HS-27A (cell line): ENCODE measurements at regions not wholly inside any gene's neighbourhood (a gene's known extent, or its start where the extent isn't known, plus 50 kb on each side); places are given as distances from the start of the nearest gene placed in this dataset.

ENCODE experiments used
- DNase-seq: peaks from one replicate; pipeline ENCODE4 v3.0.0-alpha.2; 2012; ENCODE audit warnings: low read depth, missing footprints

GRCh38 chr3:104849070-104849469 is 517.6 kb upstream of the ALCAM start:
- DNase-seq = no peak

- DNase-seq = no peak
Measured at GRCh38 chr3:104854468-104854867, 512.2 kb upstream of the ALCAM start.

- DNase-seq = no peak
Measured at GRCh38 chr3:104855702-104856101, 511.0 kb upstream of the ALCAM start.

- no peak for DNase-seq
Measured at GRCh38 chr3:104856741-104857140, 510.0 kb upstream of the ALCAM start.

GRCh38 chr3:104868291-104868690 is 498.4 kb upstream of the ALCAM start:
- no peak for DNase-seq

- no peak for DNase-seq
Measured at GRCh38 chr3:104870276-104870675, 496.4 kb upstream of the ALCAM start.

GRCh38 chr3:104873331-104873730 is 493.4 kb upstream of the ALCAM start:
- DNase-seq = peak; percentile 77

- DNase-seq = no peak
Measured at GRCh38 chr3:104878395-104878794, 488.3 kb upstream of the ALCAM start.

- DNase-seq = no peak
Measured at GRCh38 chr3:104879919-104880318, 486.8 kb upstream of the ALCAM start.

- no peak for DNase-seq
Measured at GRCh38 chr3:104885214-104885814, 481.4 kb upstream of the ALCAM start.

- DNase-seq = no peak
Measured at GRCh38 chr3:104886220-104886995, 480.3 kb upstream of the ALCAM start.

GRCh38 chr3:104887069-104887468 is 479.6 kb upstream of the ALCAM start:
- no peak for DNase-seq

GRCh38 chr3:104887619-104888018 is 479.1 kb upstream of the ALCAM start:
- no peak for DNase-seq

- no peak for DNase-seq
Measured at GRCh38 chr3:104892044-104892443, 474.7 kb upstream of the ALCAM start.

- DNase-seq = no peak
Measured at GRCh38 chr3:104896624-104897023, 470.1 kb upstream of the ALCAM start.

- no peak for DNase-seq
Measured at GRCh38 chr3:104901396-104901795, 465.3 kb upstream of the ALCAM start.

- no peak for DNase-seq
Measured at GRCh38 chr3:104903064-104903463, 463.6 kb upstream of the ALCAM start.

- DNase-seq = no peak
Measured at GRCh38 chr3:104906001-104906639, 460.6 kb upstream of the ALCAM start.

- DNase-seq = peak; percentile 82
Measured at GRCh38 chr3:104907507-104907906, 459.2 kb upstream of the ALCAM start.

- no peak for DNase-seq
Measured at GRCh38 chr3:104908761-104909160, 457.9 kb upstream of the ALCAM start.

- peak; percentile 43 for DNase-seq
Measured at GRCh38 chr3:104909198-104909597, 457.5 kb upstream of the ALCAM start.

- no peak for DNase-seq
Measured at GRCh38 chr3:104909721-104910120, 457.0 kb upstream of the ALCAM start.

GRCh38 chr3:104911376-104911775 is 455.3 kb upstream of the ALCAM start:
- DNase-seq = no peak
